RPMI8226 (cell line): ENCODE measurements at regions not wholly inside any gene's neighbourhood (a gene's known extent, or its start where the extent isn't known, plus 50 kb on each side); places are given as distances from the start of the nearest gene placed in this dataset.
"Not testable (repeated sequence)": the region's sequence is repeated elsewhere in the genome, so short reads cannot be mapped to it uniquely, and the experiment has no call there.

Experiments
- DNase-seq: peaks from one replicate; pipeline ENCODE4 v3.0.0-alpha.2; 2015

GRCh38 chr6:76839505-76839904 is 623.8 kb downstream of the HTR1B start:
- no peak for DNase-seq

GRCh38 chr6:76837564-76837963 is 625.7 kb downstream of the HTR1B start:
- DNase-seq = no peak

- DNase-seq = no peak
Observed at GRCh38 chr6:76835695-76836094, 627.6 kb downstream of the HTR1B start.

GRCh38 chr6:76835293-76835692 is 628.0 kb downstream of the HTR1B start:
- no peak for DNase-seq

- no peak for DNase-seq
Observed at GRCh38 chr6:76834399-76834798, 628.9 kb downstream of the HTR1B start.

- no peak for DNase-seq
Observed at GRCh38 chr6:76831299-76831698, 632.0 kb downstream of the HTR1B start.

- not testable (repeated sequence) for DNase-seq
Observed at GRCh38 chr6:76823578-76823977, 639.7 kb downstream of the HTR1B start.

- no peak for DNase-seq
Observed at GRCh38 chr6:76818451-76818850, 644.8 kb downstream of the HTR1B start.

GRCh38 chr6:76817429-76817828 is 645.9 kb downstream of the HTR1B start:
- DNase-seq = no peak

- no peak for DNase-seq
Observed at GRCh38 chr6:76814496-76815458, 648.5 kb downstream of the HTR1B start.

- DNase-seq = no peak
Observed at GRCh38 chr6:76810286-76810685, 653.0 kb downstream of the HTR1B start.

- no peak for DNase-seq
Observed at GRCh38 chr6:76803038-76803580, 660.2 kb downstream of the HTR1B start.

- no peak for DNase-seq
Observed at GRCh38 chr6:76792394-76792793, 670.9 kb downstream of the HTR1B start.

GRCh38 chr6:76790881-76791280 is 672.4 kb downstream of the HTR1B start:
- no peak for DNase-seq

GRCh38 chr6:76790045-76790796 is 673.1 kb downstream of the HTR1B start:
- DNase-seq = no peak

GRCh38 chr6:76789580-76789979 is 673.7 kb downstream of the HTR1B start:
- no peak for DNase-seq

GRCh38 chr6:76788155-76788554 is 675.1 kb downstream of the HTR1B start:
- no peak for DNase-seq

GRCh38 chr6:76779068-76779467 is 684.2 kb downstream of the HTR1B start:
- DNase-seq = no peak

GRCh38 chr6:76776876-76777275 is 686.4 kb downstream of the HTR1B start:
- DNase-seq = no peak

- no peak for DNase-seq
Observed at GRCh38 chr6:76774781-76775384, 688.4 kb downstream of the HTR1B start.

- DNase-seq = no peak
Observed at GRCh38 chr6:76772951-76773350, 690.3 kb downstream of the HTR1B start.

GRCh38 chr6:76771059-76771634 is 692.1 kb downstream of the HTR1B start:
- no peak for DNase-seq

- DNase-seq = no peak
Observed at GRCh38 chr6:76770281-76770680, 693.0 kb downstream of the HTR1B start.
